ENCODE measurements at regions not wholly inside any gene's neighbourhood (a gene's known extent, or its start where the extent isn't known, plus 50 kb on each side); places are given as distances from the start of the nearest gene placed in this dataset.
"Not testable (repeated sequence)": the region's sequence is repeated elsewhere in the genome, so short reads cannot be mapped to it uniquely, and the experiment has no call there.

GRCh38 chr2:226477221-226478108 lies 322.2 kb downstream of the IRS1 start:
- DNase-seq (ENCODE audit: low spot score): no peak

- no peak for DNase-seq (ENCODE audit: low spot score)
Observed at GRCh38 chr2:226475650-226476049, 324.0 kb downstream of the IRS1 start.

- DNase-seq (ENCODE audit: low spot score): no peak
Observed at GRCh38 chr2:226474131-226474530, 325.5 kb downstream of the IRS1 start.

DNA sequence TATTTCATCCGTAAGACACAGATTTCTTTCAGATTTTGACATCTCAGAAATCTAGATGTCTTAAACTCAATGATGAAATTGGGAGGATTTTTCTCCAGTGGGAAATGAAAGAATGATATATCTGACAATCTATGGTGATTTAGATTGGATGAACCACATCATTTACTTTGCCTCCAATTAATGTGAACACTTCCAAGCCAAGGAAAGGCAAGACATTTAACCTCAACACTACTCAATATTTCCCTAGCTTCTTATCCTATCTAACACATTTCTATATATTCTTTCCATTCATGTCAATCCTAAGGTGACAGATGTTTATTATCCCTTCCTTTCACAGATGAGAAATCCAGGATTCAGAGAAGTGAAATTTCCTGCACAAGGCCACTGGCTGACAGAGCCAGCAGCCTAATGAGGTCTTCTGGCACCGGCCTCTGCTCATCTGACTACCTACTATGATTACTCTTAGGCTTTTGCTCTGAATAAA lies 327.6 kb downstream of the IRS1 start:
- no peak for DNase-seq (ENCODE audit: low spot score)

DNA sequence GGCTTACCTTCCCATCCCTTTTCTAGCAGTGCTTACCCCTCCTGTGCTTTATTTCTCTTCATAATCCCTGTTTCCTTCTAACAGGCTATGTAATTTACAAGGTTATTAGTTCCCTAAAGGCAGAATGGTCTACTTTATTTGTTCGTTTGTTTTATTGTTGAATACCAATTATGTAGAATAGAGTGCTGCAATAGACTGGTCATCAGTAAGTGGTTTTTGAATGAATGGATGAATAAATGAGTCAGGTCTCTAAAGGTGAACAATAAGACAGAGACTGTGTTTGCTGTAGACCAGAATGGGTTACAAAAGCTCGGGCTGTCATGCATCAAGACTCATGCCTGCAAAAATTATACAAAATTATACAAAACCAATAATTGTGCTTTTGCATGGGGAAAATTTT lies 332.0 kb downstream of the IRS1 start:
- no peak for DNase-seq (ENCODE audit: low spot score)

DNA sequence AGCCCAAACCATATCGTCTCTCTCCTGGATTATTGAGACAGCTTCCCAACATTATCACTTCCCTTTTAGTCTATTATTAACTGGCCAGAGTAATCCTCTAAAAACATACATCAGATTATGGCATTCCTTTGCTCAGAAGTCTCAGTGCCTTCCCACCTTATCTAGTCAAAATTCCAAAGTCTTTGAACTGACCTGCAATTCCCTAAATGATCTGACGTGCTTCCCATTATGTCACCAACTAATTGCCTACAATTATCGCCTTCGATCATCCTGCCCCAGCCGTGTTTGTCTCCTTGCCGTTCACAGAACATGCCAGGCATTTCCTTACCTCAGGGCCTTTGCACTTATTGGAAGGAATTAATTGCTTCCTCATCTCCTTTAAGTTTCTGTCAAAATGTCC lies 332.4 kb downstream of the IRS1 start:
- no peak for DNase-seq (ENCODE audit: low spot score)

DNA sequence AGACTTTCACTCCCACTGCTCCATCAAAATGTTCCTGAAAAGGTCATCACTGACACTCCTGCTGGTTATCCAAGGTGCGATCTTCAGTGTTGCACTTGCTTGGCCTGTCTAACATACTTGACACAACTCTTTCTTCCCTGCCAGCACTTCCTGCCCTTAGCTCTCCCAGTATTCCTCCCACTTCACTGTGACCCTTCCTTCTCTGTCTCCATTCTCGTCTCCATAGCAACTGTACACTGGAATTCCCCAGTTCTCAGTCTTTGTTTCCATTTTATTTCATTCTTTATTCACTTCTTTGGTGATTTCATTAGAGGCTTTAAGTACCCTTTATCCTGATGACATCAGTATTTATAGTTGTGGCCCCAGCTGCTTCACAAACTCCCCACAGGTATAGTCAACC lies 333.0 kb downstream of the IRS1 start:
- DNase-seq (ENCODE audit: low spot score): no peak

GRCh38 chr2:226466124-226466523 lies 333.5 kb downstream of the IRS1 start:
- DNase-seq (ENCODE audit: low spot score): no peak

DNA sequence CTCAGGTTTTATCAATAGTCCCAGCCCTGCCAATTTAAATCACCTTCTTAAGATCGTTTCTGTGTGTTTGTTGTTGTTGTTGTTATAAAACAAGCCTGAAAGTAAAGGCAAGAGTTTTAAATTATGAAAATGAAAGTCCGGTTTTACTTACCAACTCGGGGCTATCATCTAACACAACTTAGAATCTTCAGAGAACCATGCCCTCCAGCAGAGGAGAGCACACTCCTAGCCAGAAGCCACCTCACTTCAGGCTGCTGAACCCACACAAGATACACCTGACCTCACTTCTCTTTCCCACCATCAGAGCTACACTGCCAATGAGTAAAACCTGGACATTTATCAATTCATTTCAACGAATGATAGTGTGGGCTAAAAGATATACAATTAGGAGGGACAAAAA lies 335.2 kb downstream of the IRS1 start:
- DNase-seq (ENCODE audit: low spot score): no peak

DNA sequence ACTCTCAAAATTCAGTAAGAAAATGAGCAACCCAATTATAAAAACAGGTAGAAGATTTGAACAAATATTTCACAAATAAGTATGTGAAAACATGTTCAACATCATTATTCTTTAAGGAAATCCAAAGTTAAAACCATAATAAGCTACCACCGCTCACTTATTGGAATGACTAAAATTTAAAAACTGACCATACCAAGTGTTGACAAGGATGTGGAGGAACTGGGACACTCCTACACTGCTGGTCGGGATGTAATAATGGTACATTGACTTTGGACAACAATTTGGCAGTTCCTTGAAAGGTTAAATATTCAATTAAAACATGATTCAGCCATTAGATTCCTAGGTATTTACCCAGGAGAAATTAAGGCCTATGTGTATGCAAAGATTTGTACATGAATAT lies 336.5 kb downstream of the IRS1 start:
- no peak for DNase-seq (ENCODE audit: low spot score)

DNA sequence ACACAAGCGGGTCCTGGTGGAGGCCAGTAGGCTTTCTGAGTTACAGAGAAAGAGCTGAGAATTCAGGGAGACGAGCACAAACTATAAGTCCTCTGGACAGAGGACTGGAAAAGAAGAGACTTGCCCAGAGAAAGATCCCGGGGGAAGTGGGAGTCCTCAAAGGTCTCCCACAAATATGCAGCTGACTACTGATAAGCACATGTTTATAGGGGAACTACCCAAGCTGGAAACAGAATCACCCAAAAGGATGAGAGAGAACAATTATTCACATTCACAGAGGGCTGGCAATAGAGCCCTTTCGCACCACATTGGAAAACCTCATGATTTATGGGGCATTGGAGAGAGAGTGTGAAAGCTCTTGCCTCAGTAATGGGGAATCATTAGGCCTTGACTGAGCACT lies 337.6 kb downstream of the IRS1 start:
- no peak for DNase-seq (ENCODE audit: low spot score)

DNA sequence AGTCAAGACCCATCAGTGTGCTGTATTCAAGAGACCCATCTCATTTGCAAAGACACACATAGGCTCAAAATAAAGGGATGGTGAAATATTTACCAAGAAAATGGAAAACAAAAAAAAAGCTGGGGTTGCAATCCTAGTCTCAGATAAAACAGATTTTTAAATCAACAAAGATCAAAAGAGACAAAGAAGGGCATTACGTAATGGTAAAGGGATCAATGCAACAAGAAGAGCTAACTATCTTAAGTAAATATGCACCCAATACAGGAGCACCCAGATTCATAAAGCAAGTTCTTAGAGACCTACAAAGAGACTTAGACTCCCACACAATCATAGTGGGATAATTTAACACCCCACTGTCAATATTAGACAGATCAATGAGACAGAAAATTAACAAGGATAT lies 343.5 kb downstream of the IRS1 start:
- DNase-seq (ENCODE audit: low spot score): not testable (repeated sequence)

- no peak for DNase-seq (ENCODE audit: low spot score)
Observed at GRCh38 chr2:226452768-226453167, 346.9 kb downstream of the IRS1 start.

GRCh38 chr2:226451486-226451885 lies 348.1 kb downstream of the IRS1 start:
- no peak for DNase-seq (ENCODE audit: low spot score)

DNA sequence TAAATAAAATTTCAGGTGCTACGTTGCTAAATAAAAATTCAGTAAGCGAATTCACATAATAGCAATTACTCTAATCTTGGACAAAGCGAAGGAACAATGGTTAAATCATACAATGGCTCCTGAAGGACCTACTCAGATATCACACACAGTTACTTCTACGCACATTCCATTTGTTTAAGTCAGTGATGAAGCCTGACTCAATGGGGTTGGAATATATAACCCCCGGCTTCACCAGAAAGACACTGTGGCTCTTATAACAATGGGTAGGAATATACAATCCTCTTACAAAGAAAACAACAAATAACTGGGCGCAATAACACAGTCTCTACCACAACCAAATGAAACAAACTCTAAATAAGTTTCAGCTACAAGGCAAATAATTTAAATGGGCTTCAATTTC lies 349.5 kb downstream of the IRS1 start:
- no peak for DNase-seq (ENCODE audit: low spot score)

GRCh38 chr2:226447338-226448300 lies 352.0 kb downstream of the IRS1 start:
- no peak for DNase-seq (ENCODE audit: low spot score)

DNA sequence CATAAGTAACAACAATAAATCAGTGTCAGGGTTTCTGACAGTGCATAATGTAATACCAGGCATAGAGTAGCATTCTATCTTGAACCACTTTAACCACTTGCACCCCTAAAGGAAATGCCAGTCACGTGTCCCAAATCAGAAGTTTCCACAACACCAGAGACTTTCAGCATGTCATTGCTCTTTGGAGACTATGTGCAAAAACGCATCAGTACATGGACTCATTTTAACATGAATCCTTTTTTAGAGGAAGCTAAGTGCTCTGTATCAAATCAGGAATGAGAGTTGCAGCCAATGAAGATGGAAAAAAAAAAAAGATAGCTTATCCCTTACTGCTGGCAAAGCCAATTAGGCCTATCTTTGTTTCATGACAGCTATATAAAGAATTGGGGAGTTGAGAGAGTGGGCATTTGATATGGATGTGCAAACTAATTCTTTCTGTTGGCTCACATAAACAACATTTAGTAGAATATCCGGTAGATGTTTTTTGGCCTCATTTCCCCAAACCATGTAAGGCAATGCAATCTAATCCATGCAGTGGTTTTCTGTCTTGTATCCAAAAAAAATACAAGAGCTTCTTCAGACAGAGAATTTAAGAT lies 353.1 kb downstream of the IRS1 start:
- no peak for DNase-seq (ENCODE audit: low spot score)

- no peak for DNase-seq (ENCODE audit: low spot score)
Observed at GRCh38 chr2:226445216-226445861, 354.3 kb downstream of the IRS1 start.

DNA sequence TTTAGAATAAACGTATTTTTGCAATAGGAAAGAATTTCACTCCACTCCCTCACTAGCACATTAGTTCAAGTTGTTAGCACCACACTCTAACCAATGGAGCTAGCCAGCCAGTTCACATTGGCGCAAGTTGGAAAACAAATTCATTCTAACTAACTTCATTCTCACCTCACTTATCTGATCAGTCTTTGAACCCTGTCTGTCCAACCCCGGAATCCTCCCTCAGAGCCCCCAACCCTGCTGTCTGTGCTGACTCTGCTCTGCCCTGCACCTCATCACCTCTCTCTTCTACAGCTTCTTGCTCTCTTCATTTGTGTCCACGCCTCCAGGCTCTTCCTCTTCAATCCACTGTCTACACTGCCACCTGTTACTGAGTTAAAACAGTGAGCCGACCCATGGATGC lies 356.5 kb downstream of the IRS1 start:
- DNase-seq (ENCODE audit: low spot score): no peak

- no peak for DNase-seq (ENCODE audit: low spot score)
Observed at GRCh38 chr2:226440127-226440918, 359.3 kb downstream of the IRS1 start.

GRCh38 chr2:226439337-226439736 lies 360.3 kb downstream of the IRS1 start:
- DNase-seq (ENCODE audit: low spot score): no peak
